ACHN (cell line): ENCODE measurements at regions not wholly inside any gene's neighbourhood (a gene's known extent, or its start where the extent isn't known, plus 50 kb on each side); places are given as distances from the start of the nearest gene placed in this dataset.

Experiments
- DNase-seq: peaks from one replicate; pipeline ENCODE4 v3.0.0-alpha.2; 2015
- in situ Hi-C: cut with HindIII; loops from 2 replicates; pipeline ENCODE4 v1.10.0; 2017; ENCODE audit warnings: low sequenced_read_pairs, low pct_ligation_motif_present, low pct_unique_long_range_greater_than_20kb

GRCh38 chr6:71544028-71544427 is 255.4 kb downstream of the OGFRL1 start:
- in situ Hi-C loops = no loop called here
- peak; percentile 19 for DNase-seq

- no peak for DNase-seq
- in situ Hi-C loops = no loop called here
Observed at GRCh38 chr6:71544906-71545305, 256.3 kb downstream of the OGFRL1 start.

- no peak for DNase-seq
- in situ Hi-C loops = no loop called here
Observed at GRCh38 chr6:71545905-71546304, 257.3 kb downstream of the OGFRL1 start.

GRCh38 chr6:71551798-71552197 is 263.2 kb downstream of the OGFRL1 start:
- no peak for DNase-seq
- in situ Hi-C loops = no loop called here

GRCh38 chr6:71556141-71556540 is 267.5 kb downstream of the OGFRL1 start:
- DNase-seq = no peak
- in situ Hi-C loops = no loop called here

GRCh38 chr6:71558974-71559373 is 270.4 kb downstream of the OGFRL1 start:
- in situ Hi-C loops = no loop called here

GRCh38 chr6:71567562-71567961 is 279.0 kb downstream of the OGFRL1 start:
- in situ Hi-C loops = no loop called here
- DNase-seq = no peak

More at GRCh38 chr6:71558974-71559373, 270.4 kb downstream of the OGFRL1 start:
- DNase-seq = no peak

- no peak for DNase-seq
- in situ Hi-C loops = no loop called here
Observed at GRCh38 chr6:71577766-71578165, 289.2 kb downstream of the OGFRL1 start.

GRCh38 chr6:71579902-71580301 is 291.3 kb downstream of the OGFRL1 start:
- peak; percentile 8 for DNase-seq
- in situ Hi-C loops = no loop called here

- in situ Hi-C loops = no loop called here
- no peak for DNase-seq
Observed at GRCh38 chr6:71582820-71583219, 294.2 kb downstream of the OGFRL1 start.

- in situ Hi-C loops = no loop called here
- DNase-seq = no peak
Observed at GRCh38 chr6:71584712-71585436, 296.3 kb downstream of the OGFRL1 start.

GRCh38 chr6:71585472-71585871 is 296.9 kb downstream of the OGFRL1 start:
- in situ Hi-C loops = no loop called here
- no peak for DNase-seq

- in situ Hi-C loops = no loop called here
- DNase-seq = no peak
Observed at GRCh38 chr6:71588490-71588889, 297.9 kb upstream of the RIMS1 start.

- DNase-seq = no peak
- in situ Hi-C loops = no loop called here
Observed at GRCh38 chr6:71589254-71589653, 297.1 kb upstream of the RIMS1 start.

GRCh38 chr6:71592643-71593042 is 293.7 kb upstream of the RIMS1 start:
- in situ Hi-C loops = no loop called here
- no peak for DNase-seq

GRCh38 chr6:71599359-71599758 is 287.0 kb upstream of the RIMS1 start:
- in situ Hi-C loops = no loop called here
- DNase-seq = no peak

- in situ Hi-C loops = no loop called here
- DNase-seq = peak; percentile 75
Observed at GRCh38 chr6:71602385-71603007, 283.9 kb upstream of the RIMS1 start.

GRCh38 chr6:71603021-71603420 is 283.3 kb upstream of the RIMS1 start:
- no peak for DNase-seq
- in situ Hi-C loops = no loop called here

- DNase-seq = no peak
- in situ Hi-C loops = no loop called here
Observed at GRCh38 chr6:71608646-71609045, 277.7 kb upstream of the RIMS1 start.

GRCh38 chr6:71619836-71620235 is 266.5 kb upstream of the RIMS1 start:
- no peak for DNase-seq
- in situ Hi-C loops = no loop called here
